HEK293 (cell line): ENCODE measurements at regions not wholly inside any gene's neighbourhood (a gene's known extent, or its start where the extent isn't known, plus 50 kb on each side); places are given as distances from the start of the nearest gene placed in this dataset.

ENCODE experiments used
- MZF1 ChIP-seq: fragments of 450-650 bp; formaldehyde crosslinking; IDR thresholded peaks from 2 replicates; pipeline ENCODE4 v1.5.1; 2017; ENCODE audit warnings: missing biosample characterization, missing genetic modification characterization, borderline replicate concordance
- PBX3 ChIP-seq: sonication (generic); formaldehyde crosslinking; IDR thresholded peaks from 2 replicates; pipeline ENCODE4 v1.8.1; 2022; ENCODE audit warnings: mild to moderate bottlenecking, moderate library complexity, missing genetic modification reagents
- SP2 ChIP-seq: fragments of 450-650 bp; formaldehyde crosslinking; IDR thresholded peaks from 2 replicates; pipeline ENCODE4 v1.5.1; 2016; ENCODE audit warnings: missing biosample characterization, missing genetic modification characterization
- ZBTB10 ChIP-seq: fragments of 450-650 bp; formaldehyde crosslinking; IDR thresholded peaks from 2 replicates; pipeline ENCODE4 v1.5.1; 2016; ENCODE audit warnings: missing biosample characterization, missing genetic modification characterization
- ZFP37 ChIP-seq: fragments of 450-650 bp; formaldehyde crosslinking; IDR thresholded peaks from 2 replicates; pipeline ENCODE4 v1.5.1; 2016; ENCODE audit warnings: missing biosample characterization, missing genetic modification characterization
- ZNF18 ChIP-seq: fragments of 450-650 bp; formaldehyde crosslinking; IDR thresholded peaks from 2 replicates; pipeline ENCODE4 v1.5.1; 2016; ENCODE audit warnings: missing biosample characterization, missing genetic modification characterization
- ZNF274 ChIP-seq, 2 experiments: fragments of 200-500 bp in 1 of 2; fragments of 450-650 bp in 1 of 2; sonication (Bioruptor generic) in 1 of 2; formaldehyde crosslinking in 1 of 2; IDR thresholded peaks; 2 replicates each; pipeline versions ENCODE4 v1.5.1 to v1.6.1; 2014 to 2016; ENCODE audit warnings: borderline replicate concordance in 1 of 2, inconsistent platforms in 1 of 2, low read length in 1 of 2, missing biosample characterization in 1 of 2, missing genetic modification characterization in 1 of 2
- ZNF350 ChIP-seq: fragments of 450-650 bp; formaldehyde crosslinking; IDR thresholded peaks from 2 replicates; pipeline ENCODE4 v1.5.0; 2017; ENCODE audit warnings: missing biosample characterization, mild to moderate bottlenecking, missing genetic modification characterization
- ZNF521 ChIP-seq: fragments of 450-650 bp; formaldehyde crosslinking; IDR thresholded peaks from 2 replicates; pipeline ENCODE4 v1.5.1; 2017; ENCODE audit warnings: missing biosample characterization, mild to moderate bottlenecking, missing genetic modification characterization
- ZNF670 ChIP-seq: fragments of 450-650 bp; formaldehyde crosslinking; IDR thresholded peaks from 2 replicates; pipeline ENCODE4 v1.5.1; 2016; ENCODE audit warnings: missing biosample characterization, missing genetic modification characterization, low read depth

GRCh38 chr7:140263277-140263676 is 86.5 kb upstream of the KDM7A start:
- TF ChIP-seq ZNF521 (no peak), MZF1 (tag by site-specific recombination) (no peak), ZNF350 (tag by site-specific recombination) (no peak), ZFP37 (tag by site-specific recombination) (no peak), SP2 (tag by site-specific recombination) (no peak), ZNF670 (tag by site-specific recombination) (no peak), ZNF18 (tag by site-specific recombination) (no peak), ZNF274 (IDR thresholded peaks at IDR 0.05; ENCODE audit: low read length) (no peak), ZNF274 (tag by site-specific recombination; IDR thresholded peaks at IDR 0.05; ENCODE audit: borderline replicate concordance) (no peak), ZBTB10 (no peak), PBX3 (CRISPR knock-in tag) (no peak)
